Urinary bladder (tissue), 3 donors: ENCODE measurements at regions not wholly inside any gene's neighbourhood (a gene's known extent, or its start where the extent isn't known, plus 50 kb on each side); places are given as distances from the start of the nearest gene placed in this dataset.

Experiments used
- DNase-seq: peaks from one replicate; pipeline ENCODE4 v3.0.0-alpha.2; 2015; ENCODE audit errors: extremely low spot score
- H3K27ac ChIP-seq: one replicate; pipeline ENCODE4 v1.5.1; 2013; ENCODE audit warnings: low read depth, mild to moderate bottlenecking, moderate library complexity
- H3K36me3 ChIP-seq: one replicate; pipeline ENCODE4 v1.6.1; 2013; ENCODE audit warnings: mild to moderate bottlenecking, moderate library complexity; ENCODE audit not compliant: insufficient read depth
- H3K4me1 ChIP-seq: one replicate; pipeline ENCODE4 v1.6.1; 2013; ENCODE audit warnings: mild to moderate bottlenecking, moderate library complexity; ENCODE audit not compliant: insufficient read depth
- H3K4me3 ChIP-seq: one replicate; pipeline ENCODE4 v1.5.1; 2013; ENCODE audit warnings: low read depth, low read length
- WGBS: extraction: QIAGEN DNeasy Blood & Tissue Kit; methylation state at CpG from one replicate; pipeline ENCODE4 v1.1.7; 2013; 5-methylcytosine and 5-hydroxymethylcytosine counted together
- donor health status: healthy with polysubstance abuse.
- donor health status: healthy.

DNA sequence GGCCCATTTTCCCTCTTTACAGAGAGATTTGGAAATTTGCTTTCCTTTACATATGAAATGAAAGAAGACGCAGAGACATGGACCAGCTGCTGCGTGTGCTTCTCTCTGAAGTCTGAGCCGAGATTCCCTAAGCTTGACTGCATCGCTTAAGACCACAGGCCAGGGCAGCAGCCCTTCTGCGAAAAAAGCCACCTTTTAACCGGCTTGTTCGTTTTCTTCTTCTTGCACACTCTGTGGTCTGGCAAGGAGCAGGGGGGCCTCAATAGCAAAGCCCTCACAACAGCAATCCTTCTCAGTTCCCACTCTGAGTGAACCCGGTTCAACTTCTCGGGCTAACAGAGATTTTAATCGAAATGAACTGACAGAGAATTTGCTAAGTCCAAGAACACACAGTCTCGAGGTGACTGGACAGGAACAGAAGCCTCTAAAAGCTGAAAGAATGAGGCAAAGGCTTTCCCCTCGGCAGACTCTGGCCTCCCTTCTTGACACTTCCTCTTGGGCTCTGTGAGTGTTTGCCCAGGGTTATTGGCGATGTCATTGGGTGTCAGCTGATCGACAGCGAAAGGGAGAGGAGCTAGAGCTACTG, 512.9 kb upstream of the KLF4 start:
- Histone ChIP-seq H3K4me3 (no peak overlapping the region), H3K36me3 (no peaks in the 10 kb centered on the region), H3K27ac (peak overlapping the region; percentile 48), H3K4me1 (no peaks in the 10 kb centered on the region)
- DNase-seq, result peak; percentile 62
- WGBS, result 42% methylated on average over 15 of the region's 15 CpGs

DNA sequence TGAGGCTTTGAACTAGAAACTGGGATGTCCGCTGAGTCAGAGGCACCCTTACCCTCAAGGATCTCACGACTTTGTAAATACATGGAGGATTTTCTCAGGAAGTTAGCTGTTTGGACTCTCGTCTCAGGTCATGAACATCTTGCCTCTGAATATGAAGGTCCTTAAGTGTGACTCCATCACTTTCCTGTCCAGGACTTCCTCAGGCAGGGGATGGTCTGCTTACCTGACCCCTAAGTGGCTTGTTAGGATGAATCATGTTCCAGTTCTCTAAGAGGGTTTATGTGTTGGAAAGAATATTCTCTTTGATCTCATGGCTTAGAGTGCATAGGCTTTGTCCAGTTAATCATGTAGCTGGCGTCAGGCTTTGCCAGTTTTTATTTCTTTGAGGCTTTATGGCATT, 511.7 kb upstream of the KLF4 start:
- 72% methylated on average over 4 of the region's 4 CpGs for WGBS
- no peaks in the 10 kb centered on the region for H3K4me1 ChIP-seq
- no peak for DNase-seq
- H3K27ac ChIP-seq, result no peak overlapping the region
- no peak overlapping the region for H3K4me3 ChIP-seq
- no peaks in the 10 kb centered on the region for H3K36me3 ChIP-seq

DNA sequence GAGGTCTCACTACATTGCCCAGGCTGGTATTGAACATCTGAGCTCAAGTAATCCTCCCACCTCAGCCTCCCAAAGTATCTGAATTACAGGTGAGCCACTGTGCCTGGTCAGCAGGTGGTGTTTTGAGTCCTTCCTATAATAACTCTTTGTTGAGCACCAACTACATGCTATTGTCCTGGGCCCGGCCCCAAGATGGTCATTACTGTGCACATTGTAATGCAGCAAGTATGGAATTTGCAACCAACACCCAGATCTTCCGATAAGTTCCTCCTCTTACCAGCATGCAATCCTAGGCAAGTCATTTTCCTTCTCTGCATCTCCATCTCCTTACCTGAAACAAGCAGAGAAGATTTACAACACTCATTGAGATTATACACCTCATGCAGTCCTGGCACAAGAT, 510.3 kb upstream of the KLF4 start:
- H3K4me1 ChIP-seq, result no peaks in the 10 kb centered on the region

DNA sequence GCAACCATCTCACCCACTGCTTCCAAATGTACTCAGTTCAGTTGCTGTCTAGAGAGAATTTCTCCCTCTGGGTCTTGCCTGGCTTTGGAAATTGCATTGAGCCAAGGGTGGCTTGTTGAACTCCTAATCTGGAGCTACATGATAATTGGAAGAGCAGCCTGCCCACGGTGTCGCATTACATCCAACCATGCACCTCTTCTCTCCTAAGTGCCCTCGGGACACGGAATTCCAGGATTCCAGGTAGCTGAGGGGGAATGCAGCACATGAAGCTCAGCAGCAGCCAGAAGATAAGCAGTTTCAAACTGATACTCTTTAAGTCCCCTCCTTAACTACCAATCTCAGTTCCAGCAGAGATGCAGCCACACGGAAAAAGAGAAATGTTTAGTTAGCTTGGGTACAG, 509.4 kb upstream of the KLF4 start:
- Histone ChIP-seq H3K27ac (no peak overlapping the region), H3K4me1 (no peaks in the 10 kb centered on the region)
- WGBS, result 40% methylated on average over 5 of the region's 5 CpGs

More for the DNA sequence above, 510.3 kb upstream of the KLF4 start:
- 92% methylated on average over 2 of the region's 2 CpGs for WGBS
- no peak for DNase-seq
- no peak overlapping the region for H3K4me3 ChIP-seq
- no peak overlapping the region for H3K27ac ChIP-seq
- H3K36me3 ChIP-seq, result no peaks in the 10 kb centered on the region

DNA sequence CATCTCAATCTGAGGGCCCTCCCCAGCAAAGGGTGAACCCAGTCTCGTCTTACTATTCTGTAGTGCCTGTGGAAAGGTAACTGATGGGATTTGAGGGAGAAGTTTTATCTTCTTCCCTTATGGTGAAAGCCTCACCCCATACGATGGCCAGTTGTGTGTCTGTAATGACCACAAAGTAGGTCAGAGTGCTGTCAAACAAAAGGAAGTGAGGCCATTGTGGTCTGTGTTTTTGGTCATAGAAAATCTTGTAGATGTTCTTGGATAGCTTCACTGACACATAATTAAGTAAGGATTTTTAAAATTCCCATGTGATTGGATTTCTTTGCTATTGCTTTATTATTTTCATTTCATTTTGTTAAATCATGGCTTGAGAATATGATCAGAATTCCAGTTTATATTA, 505.1 kb upstream of the KLF4 start:
- no peak for DNase-seq
- Histone ChIP-seq H3K4me3 (no peak overlapping the region), H3K36me3 (no peaks in the 10 kb centered on the region), H3K4me1 (no peaks in the 10 kb centered on the region), H3K27ac (no peak overlapping the region)
- WGBS, result 55% methylated on average over 2 of the region's 2 CpGs

More for the DNA sequence above, 509.4 kb upstream of the KLF4 start:
- Histone ChIP-seq H3K4me3 (no peak overlapping the region), H3K36me3 (no peaks in the 10 kb centered on the region)
- no peak for DNase-seq

DNA sequence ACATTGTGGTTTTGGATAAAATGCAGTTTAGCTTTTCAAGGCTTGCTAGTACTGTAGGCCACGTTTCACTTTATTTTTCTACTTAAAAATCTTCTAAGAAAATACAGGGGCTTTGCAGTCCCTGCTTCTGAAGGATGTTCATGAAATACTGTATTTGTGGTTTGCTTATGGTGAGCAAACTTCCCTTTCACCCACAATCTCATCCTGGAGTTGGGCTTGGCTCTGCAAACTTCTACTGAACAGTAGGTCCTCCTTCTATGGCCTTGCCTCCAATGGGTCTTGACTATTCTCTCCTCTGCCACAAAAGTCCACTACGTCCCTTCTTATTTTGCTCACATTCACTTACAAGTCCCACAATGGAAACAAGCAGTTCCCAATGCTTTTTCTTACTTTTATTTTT, 502.7 kb upstream of the KLF4 start:
- H3K36me3 ChIP-seq, result no peaks in the 10 kb centered on the region

DNA sequence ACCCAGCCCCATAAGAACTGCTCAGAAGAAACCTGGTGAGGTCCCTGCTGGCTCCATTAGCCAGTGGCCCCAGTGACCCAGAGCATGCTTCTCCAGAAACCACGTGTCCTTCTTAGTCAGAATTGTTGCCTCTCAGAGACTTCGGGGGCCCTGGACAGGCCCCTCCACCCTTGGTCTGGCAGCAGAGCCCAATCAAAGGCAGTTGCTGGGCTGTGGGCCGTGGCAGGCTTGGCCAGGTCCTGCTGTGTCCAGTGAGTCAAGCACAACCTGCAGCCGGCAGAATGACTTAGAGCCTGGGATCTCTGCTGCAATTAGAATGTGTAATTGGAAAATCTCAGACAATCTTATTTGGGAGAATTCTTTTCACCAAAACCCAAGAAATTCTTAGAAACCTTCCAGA, 502.0 kb upstream of the KLF4 start:
- Histone ChIP-seq H3K4me1 (no peaks in the 10 kb centered on the region), H3K4me3 (no peak overlapping the region), H3K36me3 (no peaks in the 10 kb centered on the region), H3K27ac (no peak overlapping the region)
- DNase-seq, result no peak
- WGBS, result 88% methylated on average over 4 of the region's 4 CpGs

More for the DNA sequence above, 502.7 kb upstream of the KLF4 start:
- Histone ChIP-seq H3K4me3 (no peak overlapping the region), H3K27ac (no peak overlapping the region), H3K4me1 (no peaks in the 10 kb centered on the region)
- no peak for DNase-seq
- WGBS, result 83% methylated on average over 2 of the region's 2 CpGs

DNA sequence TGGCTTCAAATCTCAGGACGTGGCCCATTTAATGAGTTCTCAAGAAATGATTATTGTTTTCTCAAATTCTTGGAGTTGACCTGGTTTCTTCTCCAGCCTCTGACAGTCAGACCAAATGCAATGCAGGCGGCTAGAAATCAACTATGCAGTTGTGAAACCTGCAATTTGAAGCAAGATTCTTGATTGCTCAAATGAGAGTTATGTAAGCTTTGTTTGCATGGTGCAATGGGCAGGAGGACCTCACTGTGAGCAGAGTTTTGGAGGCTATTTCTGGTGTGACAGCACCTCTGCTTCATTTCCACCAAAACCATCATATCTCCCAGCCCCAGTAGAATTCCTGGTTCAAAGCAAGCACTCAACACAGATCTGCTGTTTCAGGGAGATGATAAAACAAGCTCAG, 500.0 kb upstream of the KLF4 start:
- no peak overlapping the region for H3K27ac ChIP-seq
- 84% methylated on average over 2 of the region's 2 CpGs for WGBS
- no peak overlapping the region for H3K4me3 ChIP-seq
- H3K36me3 ChIP-seq, result no peaks in the 10 kb centered on the region
- H3K4me1 ChIP-seq, result no peaks in the 10 kb centered on the region
- DNase-seq, result no peak

DNA sequence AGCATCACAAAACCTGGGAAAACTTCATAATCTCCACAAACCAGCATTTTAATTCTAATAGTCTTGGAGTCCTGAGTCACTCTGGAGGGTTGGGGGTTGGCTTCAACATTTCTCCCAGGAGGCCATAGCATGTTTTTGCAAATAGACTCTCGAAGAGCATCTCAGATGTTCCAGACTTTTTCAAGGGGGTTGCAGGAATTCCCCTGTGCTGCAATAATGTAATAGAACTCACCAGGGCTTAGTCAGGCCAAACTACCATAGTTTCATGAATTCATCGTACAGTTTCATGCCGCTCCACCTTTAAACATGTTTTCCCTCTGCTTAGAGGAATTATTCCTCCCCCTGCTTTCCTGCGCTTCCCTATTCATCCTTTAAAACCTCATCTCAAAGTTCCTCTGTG, 499.5 kb upstream of the KLF4 start:
- H3K27ac ChIP-seq, result no peak overlapping the region
- no peak overlapping the region for H3K4me3 ChIP-seq
- no peaks in the 10 kb centered on the region for H3K4me1 ChIP-seq
- no peaks in the 10 kb centered on the region for H3K36me3 ChIP-seq
- DNase-seq, result no peak
- 41% methylated on average over 4 of the region's 4 CpGs for WGBS

DNA sequence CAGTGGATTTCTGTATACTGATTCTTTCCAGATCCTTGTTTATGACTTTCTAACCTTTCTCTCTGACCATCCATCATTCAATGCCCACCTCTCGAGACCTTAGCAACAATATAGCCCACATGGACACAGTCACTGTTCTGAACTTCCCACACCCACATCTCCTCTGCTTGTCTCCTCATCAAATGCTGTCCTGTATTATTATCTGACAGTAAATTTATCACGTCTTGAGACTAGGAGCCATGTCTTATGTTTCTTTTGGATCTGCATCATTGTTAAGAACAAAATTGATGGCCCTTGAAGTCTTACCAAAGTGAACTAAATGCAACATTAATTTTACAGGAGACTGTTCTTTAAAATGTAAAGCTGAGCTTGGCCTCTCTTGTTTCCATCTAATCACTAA, 495.4 kb upstream of the KLF4 start:
- no peak for DNase-seq
- H3K4me1 ChIP-seq, result no peaks in the 10 kb centered on the region
- WGBS, result 92% methylated on average over 2 of the region's 2 CpGs
- H3K27ac ChIP-seq, result no peak overlapping the region
- no peak overlapping the region for H3K4me3 ChIP-seq
- H3K36me3 ChIP-seq, result no peaks in the 10 kb centered on the region

DNA sequence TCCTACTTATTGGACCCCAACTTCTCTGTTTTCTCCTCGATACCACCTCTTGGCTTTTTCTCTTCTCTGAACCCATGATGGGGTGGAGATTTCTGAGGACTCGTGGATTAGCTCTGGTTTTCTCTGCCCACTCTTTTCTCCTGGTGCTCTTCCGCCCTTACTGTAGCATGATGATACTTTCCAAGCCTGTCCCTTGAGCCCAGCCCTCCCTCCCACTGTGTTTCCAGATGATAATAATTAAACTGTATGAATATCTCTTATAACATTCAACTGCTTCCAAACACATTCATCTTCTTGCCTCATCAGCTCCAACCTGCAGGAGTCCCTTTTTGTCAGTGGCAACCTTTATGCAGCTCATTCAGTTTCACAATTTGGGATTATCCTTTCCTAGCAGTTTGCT, 494.2 kb upstream of the KLF4 start:
- Histone ChIP-seq H3K4me1 (no peaks in the 10 kb centered on the region), H3K36me3 (no peaks in the 10 kb centered on the region), H3K4me3 (no peak overlapping the region), H3K27ac (no peak overlapping the region)
- DNase-seq, result no peak
- WGBS, result 84% methylated on average over 3 of the region's 3 CpGs

DNA sequence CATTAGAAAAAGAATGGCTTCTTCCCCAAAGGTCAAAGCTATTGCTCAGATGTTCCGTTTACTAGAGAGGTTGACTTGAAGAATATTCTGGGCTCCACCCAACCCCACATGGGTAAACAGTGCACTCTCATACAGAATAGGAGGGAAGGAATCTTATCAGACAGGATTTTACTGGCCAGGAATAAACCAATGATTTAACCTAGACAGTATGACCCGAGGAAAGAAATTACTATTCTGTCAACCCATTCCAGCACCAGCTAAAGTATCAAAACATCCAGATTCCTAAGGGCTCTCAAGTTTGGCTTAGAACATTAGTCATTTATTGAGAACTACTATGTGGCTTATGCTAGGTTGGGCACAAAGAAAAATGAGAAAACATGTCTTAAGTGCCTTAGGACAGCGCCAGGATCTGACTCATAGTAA, 493.6 kb upstream of the KLF4 start:
- WGBS, result 53% methylated on average over 3 of the region's 3 CpGs
- Histone ChIP-seq H3K4me3 (no peak overlapping the region), H3K27ac (no peak overlapping the region), H3K36me3 (no peaks in the 10 kb centered on the region), H3K4me1 (no peaks in the 10 kb centered on the region)
- no peak for DNase-seq

DNA sequence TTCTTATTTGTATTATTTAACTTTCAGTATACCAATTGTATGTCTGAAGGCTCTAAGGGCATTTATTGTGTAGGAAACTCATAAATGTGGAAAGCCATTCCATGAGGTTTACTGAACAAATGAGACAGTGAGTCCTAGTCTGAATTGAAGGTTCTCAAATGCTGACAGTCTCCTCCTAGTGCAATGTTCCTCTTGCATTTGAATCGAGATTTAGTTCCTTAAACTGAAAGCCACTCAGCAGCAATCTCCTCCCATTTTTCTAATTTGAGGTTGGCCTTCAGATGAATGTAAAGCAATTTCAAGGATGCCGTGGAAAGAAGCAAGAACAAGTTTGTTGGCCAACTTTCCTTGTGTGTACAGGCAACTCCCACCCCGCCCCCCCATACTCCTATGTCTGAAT, 493.2 kb upstream of the KLF4 start:
- Histone ChIP-seq H3K4me3 (no peak overlapping the region), H3K27ac (no peak overlapping the region), H3K36me3 (no peaks in the 10 kb centered on the region), H3K4me1 (no peaks in the 10 kb centered on the region)
- no peak for DNase-seq
- 64% methylated on average over 3 of the region's 3 CpGs for WGBS

DNA sequence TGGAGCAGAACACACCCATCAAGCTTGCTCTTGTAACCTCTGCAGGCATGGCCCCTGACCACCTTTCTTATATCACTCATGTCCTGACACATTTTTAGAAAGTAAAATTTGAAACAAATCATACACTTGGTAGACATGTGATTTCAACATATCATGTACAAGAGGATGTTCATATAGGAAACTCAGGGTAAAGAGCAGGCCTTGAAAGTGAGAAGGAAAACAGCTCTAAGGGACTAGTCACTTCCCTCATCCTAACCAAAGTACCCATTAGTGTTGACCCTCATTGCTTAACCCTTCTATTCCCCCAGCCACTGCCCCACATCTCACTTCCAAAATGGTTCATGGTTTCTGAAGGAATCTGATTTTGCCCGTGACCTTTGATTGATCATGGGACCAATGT, 492.4 kb upstream of the KLF4 start:
- H3K27ac ChIP-seq, result no peak overlapping the region
- no peak overlapping the region for H3K4me3 ChIP-seq
- DNase-seq, result no peak
- 98% methylated on average over 1 of the region's 1 CpG for WGBS
- no peaks in the 10 kb centered on the region for H3K4me1 ChIP-seq
- no peaks in the 10 kb centered on the region for H3K36me3 ChIP-seq

DNA sequence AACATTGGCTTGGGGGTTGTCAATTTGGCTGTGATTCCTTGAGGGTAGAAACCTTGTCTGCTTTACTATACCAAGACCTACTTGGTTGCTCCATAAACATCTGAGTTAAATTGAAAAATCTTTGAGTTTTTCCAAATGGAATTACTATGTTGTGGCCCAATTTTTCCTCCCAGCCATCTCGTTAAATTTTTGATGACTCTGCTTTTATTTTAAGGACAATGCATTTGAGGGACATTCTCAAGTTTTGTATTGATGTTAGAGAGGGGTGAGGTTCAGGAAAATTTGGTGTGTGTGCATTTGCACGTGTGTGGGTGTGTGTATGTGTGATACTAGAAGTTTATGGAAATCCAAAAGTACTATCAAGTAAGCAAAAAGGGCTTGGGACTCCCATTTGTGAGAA, 491.4 kb upstream of the KLF4 start:
- no peak overlapping the region for H3K27ac ChIP-seq
- DNase-seq, result no peak

More for the DNA sequence above, 491.4 kb upstream of the KLF4 start:
- Histone ChIP-seq H3K4me1 (no peaks in the 10 kb centered on the region), H3K36me3 (no peaks in the 10 kb centered on the region), H3K4me3 (no peak overlapping the region)
- 90% methylated on average over 2 of the region's 2 CpGs for WGBS
